ENCODE measurements at regions not wholly inside any gene's neighbourhood (a gene's known extent, or its start where the extent isn't known, plus 50 kb on each side); places are given as distances from the start of the nearest gene placed in this dataset.

- Histone ChIP-seq H3K27ac (ENCODE audit: low read depth, low read length) (no peak overlapping the region), H3K4me3 (ENCODE audit: low read depth, low read length) (no peak overlapping the region), H3K27me3 (ENCODE audit: control insufficient read depth, insufficient read depth, low read length) (no peaks in the 10 kb centered on the region), H3K9me3 (ENCODE audit: control insufficient read depth, insufficient read depth, low read depth, low read length) (no peaks in the 10 kb centered on the region), H3K4me1 (ENCODE audit: control insufficient read depth, insufficient read depth, low read length) (peaks cover 19% of the 10 kb centered on the region), H3K9ac (ENCODE audit: low read length) (no peak overlapping the region), H3K36me3 (ENCODE audit: control insufficient read depth, insufficient read depth, low read length) (no peaks in the 10 kb centered on the region)
These were observed 646.1 kb downstream of the C12orf50 start for GRCh38 chr12:87382959-87383566.

- no peak overlapping the region for H3K9ac ChIP-seq (ENCODE audit: low read length)
- no peak overlapping the region for H3K4me3 ChIP-seq (ENCODE audit: low read depth, low read length)
- no peak overlapping the region for H3K27ac ChIP-seq (ENCODE audit: low read depth, low read length)
- peaks cover 19% of the 10 kb centered on the region for H3K4me1 ChIP-seq (ENCODE audit: control insufficient read depth, insufficient read depth, low read length)
- no peaks in the 10 kb centered on the region for H3K36me3 ChIP-seq (ENCODE audit: control insufficient read depth, insufficient read depth, low read length)
- no peaks in the 10 kb centered on the region for H3K27me3 ChIP-seq (ENCODE audit: control insufficient read depth, insufficient read depth, low read length)
- H3K9me3 ChIP-seq (ENCODE audit: control insufficient read depth, insufficient read depth, low read depth, low read length), result no peaks in the 10 kb centered on the region
These were observed 646.8 kb downstream of the C12orf50 start for GRCh38 chr12:87382436-87382835.

GRCh38 chr12:87381742-87382141 is 647.5 kb downstream of the C12orf50 start:
- H3K36me3 ChIP-seq (ENCODE audit: control insufficient read depth, insufficient read depth, low read length), result no peaks in the 10 kb centered on the region
- H3K9me3 ChIP-seq (ENCODE audit: control insufficient read depth, insufficient read depth, low read depth, low read length), result no peaks in the 10 kb centered on the region
- H3K27me3 ChIP-seq (ENCODE audit: control insufficient read depth, insufficient read depth, low read length), result no peaks in the 10 kb centered on the region

GRCh38 chr12:87378526-87378925 is 650.7 kb downstream of the C12orf50 start:
- Histone ChIP-seq H3K27me3 (ENCODE audit: control insufficient read depth, insufficient read depth, low read length) (no peaks in the 10 kb centered on the region), H3K4me1 (ENCODE audit: control insufficient read depth, insufficient read depth, low read length) (peaks cover 8% of the 10 kb centered on the region; the same call in 1 of the 2 replicates), H3K36me3 (ENCODE audit: control insufficient read depth, insufficient read depth, low read length) (no peaks in the 10 kb centered on the region), H3K4me3 (ENCODE audit: low read depth, low read length) (no peak overlapping the region), H3K9me3 (ENCODE audit: control insufficient read depth, insufficient read depth, low read depth, low read length) (peaks cover 6% of the 10 kb centered on the region), H3K27ac (ENCODE audit: low read depth, low read length) (no peak overlapping the region), H3K9ac (ENCODE audit: low read length) (no peak overlapping the region)

More at GRCh38 chr12:87381742-87382141, 647.5 kb downstream of the C12orf50 start:
- no peak overlapping the region for H3K4me3 ChIP-seq (ENCODE audit: low read depth, low read length)
- H3K4me1 ChIP-seq (ENCODE audit: control insufficient read depth, insufficient read depth, low read length), result peaks cover 19% of the 10 kb centered on the region
- H3K9ac ChIP-seq (ENCODE audit: low read length), result no peak overlapping the region
- no peak overlapping the region for H3K27ac ChIP-seq (ENCODE audit: low read depth, low read length)

- no peak overlapping the region for H3K27ac ChIP-seq (ENCODE audit: low read depth, low read length)
- H3K9me3 ChIP-seq (ENCODE audit: control insufficient read depth, insufficient read depth, low read depth, low read length), result peaks cover 6% of the 10 kb centered on the region
- H3K4me3 ChIP-seq (ENCODE audit: low read depth, low read length), result no peak overlapping the region
- H3K36me3 ChIP-seq (ENCODE audit: control insufficient read depth, insufficient read depth, low read length), result no peaks in the 10 kb centered on the region
- H3K27me3 ChIP-seq (ENCODE audit: control insufficient read depth, insufficient read depth, low read length), result no peaks in the 10 kb centered on the region
- no peaks in the 10 kb centered on the region for H3K4me1 ChIP-seq (ENCODE audit: control insufficient read depth, insufficient read depth, low read length)
- H3K9ac ChIP-seq (ENCODE audit: low read length), result no peak overlapping the region
These were observed 652.5 kb downstream of the C12orf50 start for GRCh38 chr12:87376722-87377121.

GRCh38 chr12:87369161-87369560 is 660.0 kb downstream of the C12orf50 start:
- H3K27ac ChIP-seq (ENCODE audit: low read depth, low read length), result no peak overlapping the region

GRCh38 chr12:87368259-87368658 is 660.9 kb downstream of the C12orf50 start:
- Histone ChIP-seq H3K9ac (ENCODE audit: low read length) (no peak overlapping the region), H3K27ac (ENCODE audit: low read depth, low read length) (no peak overlapping the region), H3K36me3 (ENCODE audit: control insufficient read depth, insufficient read depth, low read length) (no peaks in the 10 kb centered on the region), H3K4me3 (ENCODE audit: low read depth, low read length) (no peak overlapping the region), H3K9me3 (ENCODE audit: control insufficient read depth, insufficient read depth, low read depth, low read length) (no peaks in the 10 kb centered on the region), H3K4me1 (ENCODE audit: control insufficient read depth, insufficient read depth, low read length) (no peaks in the 10 kb centered on the region), H3K27me3 (ENCODE audit: control insufficient read depth, insufficient read depth, low read length) (no peaks in the 10 kb centered on the region)

More at GRCh38 chr12:87369161-87369560, 660.0 kb downstream of the C12orf50 start:
- H3K4me1 ChIP-seq (ENCODE audit: control insufficient read depth, insufficient read depth, low read length), result no peaks in the 10 kb centered on the region
- H3K4me3 ChIP-seq (ENCODE audit: low read depth, low read length), result no peak overlapping the region
- H3K9ac ChIP-seq (ENCODE audit: low read length), result no peak overlapping the region
- H3K9me3 ChIP-seq (ENCODE audit: control insufficient read depth, insufficient read depth, low read depth, low read length), result no peaks in the 10 kb centered on the region
- H3K36me3 ChIP-seq (ENCODE audit: control insufficient read depth, insufficient read depth, low read length), result no peaks in the 10 kb centered on the region
- H3K27me3 ChIP-seq (ENCODE audit: control insufficient read depth, insufficient read depth, low read length), result no peaks in the 10 kb centered on the region

GRCh38 chr12:87365423-87365822 is 663.8 kb downstream of the C12orf50 start:
- H3K9me3 ChIP-seq (ENCODE audit: control insufficient read depth, insufficient read depth, low read depth, low read length), result no peaks in the 10 kb centered on the region
- H3K27ac ChIP-seq (ENCODE audit: low read depth, low read length), result no peak overlapping the region
- H3K9ac ChIP-seq (ENCODE audit: low read length), result no peak overlapping the region
- H3K4me1 ChIP-seq (ENCODE audit: control insufficient read depth, insufficient read depth, low read length), result no peaks in the 10 kb centered on the region
- no peaks in the 10 kb centered on the region for H3K36me3 ChIP-seq (ENCODE audit: control insufficient read depth, insufficient read depth, low read length)
- H3K4me3 ChIP-seq (ENCODE audit: low read depth, low read length), result no peak overlapping the region
- H3K27me3 ChIP-seq (ENCODE audit: control insufficient read depth, insufficient read depth, low read length), result no peaks in the 10 kb centered on the region

- no peaks in the 10 kb centered on the region; the same call in 1 of the 2 replicates for H3K9me3 ChIP-seq (ENCODE audit: control insufficient read depth, insufficient read depth, low read depth, low read length)
These were observed 665.6 kb downstream of the C12orf50 start for GRCh38 chr12:87363497-87364084.

GRCh38 chr12:87349681-87350080 is 679.5 kb downstream of the C12orf50 start:
- Histone ChIP-seq H3K9me3 (ENCODE audit: control insufficient read depth, insufficient read depth, low read depth, low read length) (no peaks in the 10 kb centered on the region), H3K9ac (ENCODE audit: low read length) (no peak overlapping the region), H3K27me3 (ENCODE audit: control insufficient read depth, insufficient read depth, low read length) (no peaks in the 10 kb centered on the region), H3K4me3 (ENCODE audit: low read depth, low read length) (no peak overlapping the region), H3K27ac (ENCODE audit: low read depth, low read length) (no peak overlapping the region), H3K4me1 (ENCODE audit: control insufficient read depth, insufficient read depth, low read length) (no peaks in the 10 kb centered on the region), H3K36me3 (ENCODE audit: control insufficient read depth, insufficient read depth, low read length) (no peaks in the 10 kb centered on the region)

More at GRCh38 chr12:87363497-87364084, 665.6 kb downstream of the C12orf50 start:
- Histone ChIP-seq H3K36me3 (ENCODE audit: control insufficient read depth, insufficient read depth, low read length) (no peaks in the 10 kb centered on the region), H3K27ac (ENCODE audit: low read depth, low read length) (no peak overlapping the region), H3K4me3 (ENCODE audit: low read depth, low read length) (no peak overlapping the region), H3K9ac (ENCODE audit: low read length) (no peak overlapping the region), H3K4me1 (ENCODE audit: control insufficient read depth, insufficient read depth, low read length) (no peaks in the 10 kb centered on the region), H3K27me3 (ENCODE audit: control insufficient read depth, insufficient read depth, low read length) (no peaks in the 10 kb centered on the region)

GRCh38 chr12:87348071-87348470 is 681.1 kb downstream of the C12orf50 start:
- Histone ChIP-seq H3K27me3 (ENCODE audit: control insufficient read depth, insufficient read depth, low read length) (no peaks in the 10 kb centered on the region), H3K27ac (ENCODE audit: low read depth, low read length) (no peak overlapping the region), H3K4me3 (ENCODE audit: low read depth, low read length) (no peak overlapping the region)

More at GRCh38 chr12:87348071-87348470, 681.1 kb downstream of the C12orf50 start:
- Histone ChIP-seq H3K9ac (ENCODE audit: low read length) (no peak overlapping the region), H3K4me1 (ENCODE audit: control insufficient read depth, insufficient read depth, low read length) (no peaks in the 10 kb centered on the region), H3K9me3 (ENCODE audit: control insufficient read depth, insufficient read depth, low read depth, low read length) (no peaks in the 10 kb centered on the region), H3K36me3 (ENCODE audit: control insufficient read depth, insufficient read depth, low read length) (no peaks in the 10 kb centered on the region)

Measured in HUES6 (cell line).